OCI-LY3 (cell line): ENCODE measurements at regions not wholly inside any gene's neighbourhood (a gene's known extent, or its start where the extent isn't known, plus 50 kb on each side); places are given as distances from the start of the nearest gene placed in this dataset.
A peak's percentile ranks its signal among the peaks of the same experiment; 100 is the strongest.

ENCODE experiments used
- H2AFZ ChIP-seq: fragments of 200-600, 300-600 bp; shearing (Covaris generic); 2 replicates; pipeline ENCODE4 v1.6.0; 2014; ENCODE audit warnings: antibody characterized with exemption, low read depth, low read length
- H3K27ac ChIP-seq: fragments of 200-600, 300-600 bp; sonication (generic); 2 replicates; pipeline ENCODE4 v1.5.1; 2014; ENCODE audit warnings: mild to moderate bottlenecking, low read length, moderate library complexity, mixed read lengths
- H3K27me3 ChIP-seq: fragments of 200-600, 300-600 bp; sonication (generic); 2 replicates; pipeline ENCODE4 v1.6.1; 2014; ENCODE audit warnings: low read depth, low read length, mixed read lengths
- H3K36me3 ChIP-seq: fragments of 200-600, 300-600 bp; sonication (generic); replicated peaks from 2 replicates; pipeline ENCODE3; 2014; ENCODE audit warnings: low read depth, low read length, mixed read lengths
- H3K4me1 ChIP-seq: fragments of 300-600, 200-600 bp; sonication (generic); 2 replicates; pipeline ENCODE4 v1.6.1; 2014; ENCODE audit warnings: low read length, mixed read lengths
- H3K4me2 ChIP-seq: fragments of 200-600, 300-600 bp; sonication (generic); 2 replicates; pipeline ENCODE4 v1.6.1; 2014; ENCODE audit warnings: low read length, mixed read lengths
- H3K4me3 ChIP-seq: fragments of 300-600, 200-600 bp; sonication (generic); 2 replicates; pipeline ENCODE4 v1.5.1; 2014; ENCODE audit warnings: antibody characterized with exemption, mild to moderate bottlenecking, low read length, moderate library complexity
- H3K79me2 ChIP-seq: fragments of 300-600, 200-600 bp; shearing (Covaris generic); 2 replicates; pipeline ENCODE4 v1.6.1; 2014; ENCODE audit warnings: mild to moderate bottlenecking, low read length, mixed read lengths
- H3K9ac ChIP-seq: fragments of 300-600, 200-600 bp; shearing (Covaris generic); 2 replicates; pipeline ENCODE4 v1.6.0; 2014; ENCODE audit warnings: mild to moderate bottlenecking, low read length, moderate library complexity
- H3K9me3 ChIP-seq: fragments of 200-600, 300-600 bp; shearing (Covaris generic); 2 replicates; pipeline ENCODE4 v1.6.1; 2014; ENCODE audit warnings: low read length, mixed read lengths; ENCODE audit not compliant: insufficient read depth
- H4K20me1 ChIP-seq: fragments of 200-600, 300-600 bp; sonication (generic); 2 replicates; pipeline ENCODE4 v1.6.1; 2016; ENCODE audit warnings: low read length, mixed read lengths; ENCODE audit not compliant: insufficient read depth
- CTCF ChIP-seq: fragments of 200-600, 300-600 bp; sonication (generic); IDR thresholded peaks from 2 replicates; pipeline ENCODE4 v1.5.1; 2014; ENCODE audit warnings: antibody characterized with exemption, low read length, low read depth
- EZH2phosphoT487 ChIP-seq: fragments of 200-600 bp; shearing (Covaris generic); IDR thresholded peaks from 2 replicates; pipeline ENCODE4 v1.6.1; 2018; ENCODE audit warnings: antibody characterized with exemption, mixed run types, low read depth

GRCh38 chr12:17358835-17359234, 731.2 kb downstream of the RERGL start:
- 0 out of 2 replicates have a peak overlapping the region, but pooled peaks have one; percentile 18 for H3K4me2 ChIP-seq
- H3K36me3 ChIP-seq = no peaks in the 10 kb centered on the region
- H3K27me3 ChIP-seq = no peaks in the 10 kb centered on the region
- no peak overlapping the region for H3K27ac ChIP-seq
- H2AFZ ChIP-seq = no peak overlapping the region
- H3K9ac ChIP-seq = no peak overlapping the region
- H4K20me1 ChIP-seq = no peaks in the 10 kb centered on the region
- no peak overlapping the region for H3K4me3 ChIP-seq
- TF ChIP-seq CTCF = no peak
- TF ChIP-seq EZH2phosphoT487 = no peak
- H3K4me1 ChIP-seq = 0 out of 2 replicates have a peak, but pooled peaks cover 6% of the 10 kb centered on the region
- H3K9me3 ChIP-seq = no peaks in the 10 kb centered on the region
- H3K79me2 ChIP-seq = no peaks in the 10 kb centered on the region

GRCh38 chr12:17357396-17357795, 732.6 kb downstream of the RERGL start:
- Histone ChIP-seq H2AFZ (no peak overlapping the region), H3K9ac (no peak overlapping the region), H3K9me3 (no peaks in the 10 kb centered on the region), H3K4me2 (no peak overlapping the region), H4K20me1 (no peaks in the 10 kb centered on the region), H3K4me1 (0 out of 2 replicates have a peak, but pooled peaks cover 6% of the 10 kb centered on the region), H3K79me2 (no peaks in the 10 kb centered on the region), H3K27ac (no peak overlapping the region), H3K36me3 (no peaks in the 10 kb centered on the region), H3K4me3 (no peak overlapping the region), H3K27me3 (no peaks in the 10 kb centered on the region)
- TF ChIP-seq CTCF = no peak
- TF ChIP-seq EZH2phosphoT487 = no peak

GRCh38 chr12:17352164-17352563, 737.8 kb downstream of the RERGL start:
- Histone ChIP-seq H3K79me2 (no peaks in the 10 kb centered on the region), H3K4me3 (no peak overlapping the region), H4K20me1 (no peaks in the 10 kb centered on the region), H3K4me2 (no peak overlapping the region), H3K27me3 (no peaks in the 10 kb centered on the region), H2AFZ (no peak overlapping the region), H3K9ac (no peak overlapping the region), H3K9me3 (no peaks in the 10 kb centered on the region), H3K36me3 (no peaks in the 10 kb centered on the region), H3K27ac (no peak overlapping the region), H3K4me1 (no peaks in the 10 kb centered on the region)
- TF ChIP-seq EZH2phosphoT487 (no peak), CTCF (no peak)

GRCh38 chr12:17348311-17348710, 741.7 kb downstream of the RERGL start:
- H3K27ac ChIP-seq = no peak overlapping the region
- no peaks in the 10 kb centered on the region for H3K36me3 ChIP-seq
- no peaks in the 10 kb centered on the region for H3K4me1 ChIP-seq
- no peaks in the 10 kb centered on the region for H3K79me2 ChIP-seq
- H4K20me1 ChIP-seq = no peaks in the 10 kb centered on the region
- no peak overlapping the region for H3K4me3 ChIP-seq
- H3K9ac ChIP-seq = no peak overlapping the region
- no peak overlapping the region for H2AFZ ChIP-seq
- no peaks in the 10 kb centered on the region for H3K9me3 ChIP-seq
- no peak for TF ChIP-seq CTCF
- no peak for TF ChIP-seq EZH2phosphoT487
- H3K27me3 ChIP-seq = no peaks in the 10 kb centered on the region
- no peak overlapping the region for H3K4me2 ChIP-seq
